NB4 (cell line): ENCODE measurements at regions not wholly inside any gene's neighbourhood (a gene's known extent, or its start where the extent isn't known, plus 50 kb on each side); places are given as distances from the start of the nearest gene placed in this dataset.

ENCODE experiments used
- DNase-seq: peaks from one replicate; pipeline ENCODE4 v3.0.0; 2010; ENCODE audit warnings: low read depth
- H3K4me3 ChIP-seq: one replicate; pipeline ENCODE4 v1.5.1; 2011; ENCODE audit warnings: mild to moderate bottlenecking, low read depth, low read length, moderate library complexity
- MYC ChIP-seq: IDR thresholded peaks from 2 replicates; pipeline ENCODE4 v1.6.1; 2011; ENCODE audit warnings: low read depth, low read length
- POLR2A ChIP-seq: IDR thresholded peaks from 2 replicates; pipeline ENCODE4 v1.6.1; 2011; ENCODE audit warnings: mild to moderate bottlenecking; ENCODE audit not compliant: insufficient read length; ENCODE audit errors: extremely low read depth
- TF ChIP-seq, protein P1 (sequence below): IDR thresholded peaks from one replicate; pipeline ENCODE4 v1.5.1; 2012; ENCODE audit warnings: low read depth, low read length
- TF ChIP-seq, protein P2 (sequence below): IDR thresholded peaks from 2 replicates; pipeline ENCODE4 v1.6.1; 2011; ENCODE audit warnings: low read depth, low read length

DNA sequence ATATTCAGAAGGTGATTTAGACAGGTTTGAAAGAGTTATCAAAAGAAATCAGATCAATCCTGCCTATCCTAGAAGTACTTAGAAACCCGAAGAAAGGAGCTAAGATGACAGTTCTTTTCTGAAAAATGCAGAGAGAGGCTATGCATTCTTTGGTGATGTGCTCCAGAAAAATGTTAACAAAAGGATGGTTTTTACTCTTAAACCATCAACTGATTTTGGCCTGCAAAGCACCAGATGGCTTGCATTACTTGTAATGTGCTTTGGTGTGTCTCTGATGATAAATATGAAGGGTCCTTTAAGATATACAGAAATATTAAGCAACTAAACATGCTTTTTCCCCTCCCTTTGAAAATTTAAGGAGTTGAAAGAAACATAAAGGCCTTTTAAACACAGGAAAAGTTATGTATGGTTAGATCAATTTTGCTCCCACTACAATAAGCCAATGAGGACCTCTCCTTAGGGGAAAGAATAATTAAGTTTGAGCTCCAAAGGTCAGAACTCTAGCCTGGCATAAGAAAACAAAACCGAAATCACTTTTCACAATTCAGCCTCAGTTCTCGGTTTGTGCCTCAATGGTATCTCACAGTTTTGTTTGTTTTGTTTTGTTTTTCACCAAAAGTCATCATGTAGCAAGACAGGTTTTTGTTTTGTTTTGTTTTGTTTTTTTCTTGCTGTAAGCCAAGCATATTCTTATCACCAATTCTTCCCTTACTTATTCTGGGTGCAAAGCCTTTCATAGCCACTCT lies 302.4 kb upstream of the NT5C1B start:
- H3K4me3 ChIP-seq, result no peak overlapping the region
- TF ChIP-seq POLR2A, result no peak
- TF ChIP-seq, protein P1, sequence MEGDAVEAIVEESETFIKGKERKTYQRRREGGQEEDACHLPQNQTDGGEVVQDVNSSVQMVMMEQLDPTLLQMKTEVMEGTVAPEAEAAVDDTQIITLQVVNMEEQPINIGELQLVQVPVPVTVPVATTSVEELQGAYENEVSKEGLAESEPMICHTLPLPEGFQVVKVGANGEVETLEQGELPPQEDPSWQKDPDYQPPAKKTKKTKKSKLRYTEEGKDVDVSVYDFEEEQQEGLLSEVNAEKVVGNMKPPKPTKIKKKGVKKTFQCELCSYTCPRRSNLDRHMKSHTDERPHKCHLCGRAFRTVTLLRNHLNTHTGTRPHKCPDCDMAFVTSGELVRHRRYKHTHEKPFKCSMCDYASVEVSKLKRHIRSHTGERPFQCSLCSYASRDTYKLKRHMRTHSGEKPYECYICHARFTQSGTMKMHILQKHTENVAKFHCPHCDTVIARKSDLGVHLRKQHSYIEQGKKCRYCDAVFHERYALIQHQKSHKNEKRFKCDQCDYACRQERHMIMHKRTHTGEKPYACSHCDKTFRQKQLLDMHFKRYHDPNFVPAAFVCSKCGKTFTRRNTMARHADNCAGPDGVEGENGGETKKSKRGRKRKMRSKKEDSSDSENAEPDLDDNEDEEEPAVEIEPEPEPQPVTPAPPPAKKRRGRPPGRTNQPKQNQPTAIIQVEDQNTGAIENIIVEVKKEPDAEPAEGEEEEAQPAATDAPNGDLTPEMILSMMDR, result no peak
- no peak for TF ChIP-seq MYC
- TF ChIP-seq, protein P2, sequence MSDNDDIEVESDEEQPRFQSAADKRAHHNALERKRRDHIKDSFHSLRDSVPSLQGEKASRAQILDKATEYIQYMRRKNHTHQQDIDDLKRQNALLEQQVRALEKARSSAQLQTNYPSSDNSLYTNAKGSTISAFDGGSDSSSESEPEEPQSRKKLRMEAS, result no peak
- DNase-seq, result no peak

DNA sequence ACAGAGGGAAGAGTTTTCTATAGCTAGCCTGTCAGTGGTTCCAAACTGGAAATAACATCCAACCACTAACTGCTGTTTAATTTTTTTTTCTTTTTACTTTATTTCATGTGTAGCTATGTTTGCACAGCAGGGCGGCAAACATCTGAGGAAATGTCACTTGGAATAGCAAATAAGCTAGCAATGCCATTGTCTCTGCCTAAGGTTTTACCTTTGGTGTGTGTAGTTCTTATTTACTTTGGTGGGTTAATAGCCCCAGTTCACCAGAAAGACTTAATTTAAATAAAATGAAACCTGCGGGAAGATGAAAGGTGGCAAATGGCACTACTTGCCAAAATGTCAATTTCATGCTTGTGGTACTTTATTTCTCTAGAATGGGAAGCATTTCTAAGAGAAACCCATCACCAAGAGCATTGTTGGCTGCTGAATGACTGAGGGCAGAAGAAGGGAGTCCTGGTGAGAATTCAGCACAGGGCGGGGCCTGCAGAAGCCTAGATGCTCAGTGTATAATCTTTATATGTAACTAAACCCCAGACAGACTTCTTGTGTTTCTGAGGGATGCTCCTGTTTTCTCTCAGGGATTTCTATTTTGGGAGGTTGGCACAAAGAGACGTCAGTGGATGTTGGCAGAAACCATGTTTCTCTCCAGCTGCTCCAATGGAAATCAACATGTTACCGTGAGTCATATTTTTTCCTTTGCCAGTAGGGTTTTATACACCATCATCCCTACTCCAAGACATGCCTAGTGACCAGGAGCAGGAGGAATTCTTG lies 300.4 kb upstream of the NT5C1B start:
- TF ChIP-seq, protein P1, result no peak
- TF ChIP-seq POLR2A (no peak), MYC (no peak)
- TF ChIP-seq, protein P2, result no peak
- no peak overlapping the region for H3K4me3 ChIP-seq
- no peak for DNase-seq

DNA sequence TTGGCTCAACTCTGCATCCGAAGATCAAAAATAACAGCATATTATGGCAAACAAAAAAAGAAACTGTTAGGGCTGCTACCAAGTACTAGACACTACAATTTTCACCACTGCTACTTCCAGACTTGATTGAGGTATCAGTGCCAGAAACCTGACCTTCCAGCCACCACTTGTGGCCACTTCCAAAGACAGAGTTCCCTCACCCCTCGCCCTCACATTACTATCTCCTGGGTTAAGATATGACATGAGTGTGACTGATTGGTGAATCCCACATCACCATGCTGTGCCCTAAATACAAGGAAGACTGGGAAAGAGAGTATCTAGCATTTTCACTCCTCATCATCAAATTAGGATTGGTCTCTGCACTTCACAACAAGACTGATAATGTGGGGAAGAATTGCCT lies 296.1 kb upstream of the NT5C1B start:
- TF ChIP-seq, protein P1, result no peak
- TF ChIP-seq, protein P2, result no peak
- TF ChIP-seq POLR2A (no peak), MYC (no peak)
- no peak overlapping the region for H3K4me3 ChIP-seq
- DNase-seq, result no peak

DNA sequence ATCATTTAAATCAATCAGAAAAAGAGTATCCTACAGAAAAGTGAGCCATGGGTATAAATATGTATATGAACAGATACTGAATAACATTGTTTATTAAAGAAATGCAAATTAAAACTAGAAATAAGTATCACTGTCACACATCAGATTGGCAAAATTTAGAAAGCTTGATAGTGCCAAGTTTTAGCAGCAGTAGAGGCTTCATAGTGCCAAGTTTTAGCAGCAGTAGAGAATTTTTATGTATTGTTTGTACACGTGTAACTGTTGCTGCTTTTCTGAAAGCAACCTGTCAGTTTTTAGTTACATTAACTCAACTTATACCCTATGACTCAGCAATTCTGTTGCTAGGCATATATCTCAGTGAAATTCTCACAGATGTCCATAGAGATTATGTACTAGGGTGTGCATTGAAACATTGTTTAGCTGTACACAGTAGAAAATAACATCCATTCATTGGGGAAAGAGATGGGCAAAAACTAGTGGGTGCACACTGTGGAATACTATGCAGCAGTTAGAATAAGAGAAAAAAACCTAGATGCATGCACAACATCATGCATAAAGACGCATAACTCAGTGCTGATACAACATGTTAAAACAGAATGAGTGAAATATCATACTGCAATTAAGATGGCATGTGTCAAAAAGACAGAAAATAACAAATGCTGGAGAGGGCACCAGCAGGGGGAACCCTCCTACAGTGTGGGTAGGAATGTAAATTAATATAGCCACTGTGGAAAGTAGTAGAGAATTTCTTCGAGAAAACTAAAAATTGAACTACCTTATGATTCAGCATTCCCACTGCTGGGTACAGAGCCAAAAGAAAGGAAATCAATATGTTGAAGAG lies 294.5 kb upstream of the NT5C1B start:
- DNase-seq, result peak; percentile 25
- H3K4me3 ChIP-seq, result no peak overlapping the region
- TF ChIP-seq, protein P2, result no peak
- TF ChIP-seq, protein P1, result peak; percentile 18

DNA sequence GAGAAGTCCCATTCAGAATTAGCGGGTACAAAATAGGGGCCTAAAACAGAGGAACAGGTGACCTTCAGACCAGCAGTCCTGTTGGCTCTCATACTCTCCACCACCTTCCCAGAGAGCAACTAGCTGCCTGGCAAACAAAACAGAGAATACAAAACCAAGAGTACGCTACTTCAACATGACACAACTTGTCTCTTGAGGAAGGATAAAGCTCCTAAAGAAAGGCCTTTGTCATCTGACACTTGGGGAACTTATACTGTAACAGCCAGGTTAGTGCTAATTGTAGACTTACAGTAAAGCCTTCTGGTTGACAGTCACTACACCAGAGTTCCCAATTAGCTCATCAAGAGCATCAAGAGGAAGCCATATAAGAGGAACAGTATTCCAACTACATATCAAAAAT lies 282.1 kb upstream of the NT5C1B start:
- TF ChIP-seq POLR2A (no peak), MYC (no peak)
- TF ChIP-seq, protein P1, result no peak
- TF ChIP-seq, protein P2, result no peak
- DNase-seq, result no peak

More for the DNA sequence above, 282.1 kb upstream of the NT5C1B start:
- no peak overlapping the region for H3K4me3 ChIP-seq
